H9 (cell line): ENCODE measurements at regions not wholly inside any gene's neighbourhood (a gene's known extent, or its start where the extent isn't known, plus 50 kb on each side); places are given as distances from the start of the nearest gene placed in this dataset.

Experiments used
- DNase-seq: peaks from one replicate; pipeline ENCODE4 v3.0.0-alpha.2; 2017
- H2AFZ ChIP-seq: one replicate; pipeline ENCODE4 v1.6.1; 2013; ENCODE audit warnings: mild to moderate bottlenecking, low read length, control low read depth, moderate library complexity
- H2AK5ac ChIP-seq: 2 replicates; pipeline ENCODE4 v1.6.1; 2013; ENCODE audit warnings: low read length, control low read depth, mixed read lengths; ENCODE audit not compliant: insufficient read length
- H2BK120ac ChIP-seq: one replicate; pipeline ENCODE4 v1.6.1; 2013; ENCODE audit warnings: low read depth, mild to moderate bottlenecking, low read length, control low read depth, inconsistent platforms; ENCODE audit not compliant: poor library complexity, severe bottlenecking
- H2BK12ac ChIP-seq: 2 replicates; pipeline ENCODE4 v1.6.1; 2013; ENCODE audit warnings: low read length, control low read depth, mixed read lengths, low read depth; ENCODE audit not compliant: insufficient read length
- H2BK15ac ChIP-seq: 2 replicates; pipeline ENCODE4 v1.6.1; 2013; ENCODE audit warnings: low read depth, low read length, control low read depth
- H2BK20ac ChIP-seq: one replicate; pipeline ENCODE4 v1.6.1; 2013; ENCODE audit warnings: low read depth, mild to moderate bottlenecking, low read length, control low read depth, inconsistent platforms; ENCODE audit not compliant: poor library complexity, severe bottlenecking
- H2BK5ac ChIP-seq: 2 replicates; pipeline ENCODE4 v1.6.1; 2013; ENCODE audit warnings: low read length, control low read depth, mixed read lengths; ENCODE audit not compliant: insufficient read length
- H3K14ac ChIP-seq: 2 replicates; pipeline ENCODE4 v1.6.1; 2013; ENCODE audit warnings: low read length, control low read depth; ENCODE audit not compliant: insufficient read depth
- H3K18ac ChIP-seq: 2 replicates; pipeline ENCODE4 v1.6.1; 2013; ENCODE audit warnings: low read depth, mild to moderate bottlenecking, mixed read lengths, low read length, control low read depth; ENCODE audit not compliant: insufficient read length
- H3K23ac ChIP-seq: 2 replicates; pipeline ENCODE4 v1.6.1; 2013; ENCODE audit warnings: low read length, control low read depth, mixed read lengths, low read depth; ENCODE audit not compliant: insufficient read length
- H3K23me2 ChIP-seq: 2 replicates; pipeline ENCODE4 v1.6.1; 2013; ENCODE audit warnings: low read depth, mild to moderate bottlenecking, mixed read lengths, low read length, control low read depth; ENCODE audit not compliant: insufficient read length, poor library complexity, severe bottlenecking
- H3K27ac ChIP-seq: 2 replicates; pipeline ENCODE4 v1.5.1; 2013; ENCODE audit warnings: low read length, control low read depth, mixed read lengths, low read depth; ENCODE audit not compliant: insufficient read length
- H3K27me3 ChIP-seq: 2 replicates; pipeline ENCODE4 v1.6.1; 2013; ENCODE audit warnings: low read length, control low read depth, inconsistent platforms; ENCODE audit not compliant: insufficient read depth
- H3K4ac ChIP-seq: 2 replicates; pipeline ENCODE4 v1.6.1; 2013; ENCODE audit warnings: low read depth, mild to moderate bottlenecking, control low read depth, inconsistent platforms, low read length, moderate library complexity
- H3K4me1 ChIP-seq: 2 replicates; pipeline ENCODE4 v1.6.1; 2013; ENCODE audit warnings: low read length, control low read depth, inconsistent platforms; ENCODE audit not compliant: insufficient read depth
- H3K4me2 ChIP-seq: 2 replicates; pipeline ENCODE4 v1.6.1; 2013; ENCODE audit warnings: low read length, control low read depth, mixed read lengths; ENCODE audit not compliant: insufficient read length, insufficient read depth
- H3K56ac ChIP-seq: 2 replicates; pipeline ENCODE4 v1.6.1; 2013; ENCODE audit warnings: low read depth, mild to moderate bottlenecking, mixed read lengths, low read length, control low read depth; ENCODE audit not compliant: insufficient read length
- H3K79me1 ChIP-seq: 2 replicates; pipeline ENCODE4 v1.6.1; 2013; ENCODE audit warnings: low read depth, mild to moderate bottlenecking, moderate library complexity, low read length, control low read depth, inconsistent platforms; ENCODE audit not compliant: insufficient read depth, poor library complexity, severe bottlenecking
- H3K79me2 ChIP-seq: 2 replicates; pipeline ENCODE4 v1.6.1; 2013; ENCODE audit warnings: low read length, control low read depth, inconsistent platforms; ENCODE audit not compliant: insufficient read depth
- H3K9ac ChIP-seq: 2 replicates; pipeline ENCODE4 v1.6.1; 2013; ENCODE audit warnings: low read length, control low read depth, mixed read lengths; ENCODE audit not compliant: insufficient read length; ENCODE audit errors: extremely low read depth
- H3K9me3 ChIP-seq: one replicate; pipeline ENCODE4 v1.6.1; 2013; ENCODE audit warnings: low read depth, low read length, inconsistent platforms; ENCODE audit not compliant: control insufficient read depth
- H3T11ph ChIP-seq: one replicate; pipeline ENCODE4 v1.6.1; 2013; ENCODE audit warnings: mild to moderate bottlenecking, low read length, control low read depth, inconsistent platforms
- H4K20me1 ChIP-seq: one replicate; pipeline ENCODE4 v1.6.1; 2013; ENCODE audit not compliant: control insufficient read depth, insufficient read length, insufficient read depth
- H4K5ac ChIP-seq: 2 replicates; pipeline ENCODE4 v1.6.1; 2013; ENCODE audit warnings: low read depth, mild to moderate bottlenecking, mixed read lengths, low read length, control low read depth; ENCODE audit not compliant: insufficient read length
- H4K8ac ChIP-seq: replicated peaks from 2 replicates; pipeline ENCODE4 v1.6.1; 2013; ENCODE audit warnings: low read length, control low read depth, mixed read lengths, low read depth; ENCODE audit not compliant: insufficient read length
- H4K91ac ChIP-seq: 2 replicates; pipeline ENCODE4 v1.6.1; 2013; ENCODE audit warnings: low read depth, mild to moderate bottlenecking, moderate library complexity, mixed read lengths, low read length, control low read depth; ENCODE audit not compliant: insufficient read length
- H3K27ac Mint-ChIP-seq, 3 experiments: 2 replicates in 2 of 3; 3 replicates in 1 of 3; pipeline ENCODE4 v1.8.0; 2020 to 2021; ENCODE audit warnings: mixed read lengths in 3 of 3, mild to moderate bottlenecking in 1 of 3, moderate library complexity in 1 of 3
- H3K27me3 Mint-ChIP-seq: 2 replicates; pipeline ENCODE4 v1.8.0; 2021; ENCODE audit warnings: low read depth, mild to moderate bottlenecking, moderate library complexity, mixed read lengths
- H3K36me3 Mint-ChIP-seq, 3 experiments: 2 replicates in 2 of 3; 3 replicates in 1 of 3; pipeline ENCODE4 v1.8.0; 2020 to 2021; ENCODE audit warnings: low read depth in 3 of 3, mixed read lengths in 3 of 3; ENCODE audit not compliant: insufficient read depth in 1 of 3
- H3K4me1 Mint-ChIP-seq, 2 experiments: 2 replicates each; pipeline ENCODE4 v1.8.0; 2020; ENCODE audit warnings: mixed read lengths in 2 of 2
- H3K4me3 Mint-ChIP-seq, 2 experiments: 2 replicates in 1 of 2; 3 replicates in 1 of 2; pipeline ENCODE4 v1.8.0; 2020 to 2021; ENCODE audit warnings: mild to moderate bottlenecking in 2 of 2, mixed read lengths in 2 of 2, moderate library complexity in 1 of 2
- H3K9me3 Mint-ChIP-seq, 2 experiments: 2 replicates in 1 of 2; 3 replicates in 1 of 2; pipeline ENCODE4 v1.8.0; 2020; ENCODE audit warnings: mild to moderate bottlenecking in 2 of 2, mixed read lengths in 2 of 2, moderate library complexity in 1 of 2
- WGBS: extraction: QIAGEN DNeasy Blood & Tissue Kit; methylation state at CpG from one replicate; pipeline ENCODE4 v1.1.7; 2013; ENCODE audit warnings: missing lambda C conversion rate, low lambda C conversion rate, mixed read lengths; ENCODE audit not compliant: insufficient read length; ENCODE audit errors: extremely low coverage; 5-methylcytosine and 5-hydroxymethylcytosine counted together
- TF ChIP-seq, protein P1 (sequence below): fragments of 200-600 bp; sonication (generic); conservative IDR thresholded peaks from 3 replicates; pipeline ENCODE4 v1.8.0; 2021; ENCODE audit warnings: antibody characterized with exemption, mild to moderate bottlenecking

DNA sequence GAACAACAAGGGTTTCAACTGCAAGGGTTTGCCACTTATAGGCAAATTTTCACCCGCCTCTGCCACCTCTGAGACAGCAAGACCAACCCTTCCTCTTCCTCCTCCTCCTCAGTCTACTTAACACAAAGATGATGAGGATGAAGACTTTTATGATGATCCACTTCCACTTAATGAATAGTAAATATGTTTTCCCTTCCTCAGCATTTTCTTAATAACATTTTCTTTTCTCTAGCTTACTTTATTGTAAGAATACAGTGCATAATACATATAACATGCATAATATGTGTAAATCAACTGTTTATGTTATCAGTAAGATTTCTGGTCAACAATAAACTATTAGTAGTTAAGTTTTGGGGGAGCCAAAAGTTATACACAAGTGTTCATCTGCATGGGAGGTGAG, 77.4 kb downstream of the KLF15 start:
- no peak for DNase-seq
- Histone ChIP-seq H3K4me2 (no peak overlapping the region), H4K8ac (no peak overlapping the region), H3K23me2 (no peaks in the 10 kb centered on the region), H4K20me1 (no peaks in the 10 kb centered on the region), H3K27me3 (peaks cover 2% of the 10 kb centered on the region; the same call in 1 of the 2 replicates), H3K9me3 (no peaks in the 10 kb centered on the region), H3K79me1 (no peaks in the 10 kb centered on the region), H3K14ac (no peak overlapping the region), H3K56ac (no peak overlapping the region), H2BK15ac (no peak overlapping the region), H2BK12ac (no peak overlapping the region), H2BK120ac (no peak overlapping the region), H3K18ac (no peak overlapping the region), H2BK5ac (no peak overlapping the region), H3K9ac (no peak overlapping the region), H2AK5ac (no peak overlapping the region), H4K91ac (no peak overlapping the region), H4K5ac (no peak overlapping the region), H2AFZ (no peak overlapping the region), H3K23ac (no peak overlapping the region), H3K4me1 (no peaks in the 10 kb centered on the region), H3T11ph (no peak overlapping the region), H3K79me2 (no peaks in the 10 kb centered on the region), H2BK20ac (no peak overlapping the region), H3K27ac (no peak overlapping the region), H3K4ac (no peak overlapping the region)
- no peak overlapping the region for H3K4me3 Mint-ChIP-seq
- H3K4me1 Mint-ChIP-seq: peaks cover 0 to 4% of the 10 kb centered on the region in 2 experiments; a peak in 1 of 4 replicates
- no peak overlapping the region for H3K27ac Mint-ChIP-seq
- H3K36me3 Mint-ChIP-seq: no peaks in the 10 kb centered on the region; a peak in 1 of 7 replicates
- H3K27me3 Mint-ChIP-seq: peaks cover 7% of the 10 kb centered on the region
- TF ChIP-seq, protein P1, sequence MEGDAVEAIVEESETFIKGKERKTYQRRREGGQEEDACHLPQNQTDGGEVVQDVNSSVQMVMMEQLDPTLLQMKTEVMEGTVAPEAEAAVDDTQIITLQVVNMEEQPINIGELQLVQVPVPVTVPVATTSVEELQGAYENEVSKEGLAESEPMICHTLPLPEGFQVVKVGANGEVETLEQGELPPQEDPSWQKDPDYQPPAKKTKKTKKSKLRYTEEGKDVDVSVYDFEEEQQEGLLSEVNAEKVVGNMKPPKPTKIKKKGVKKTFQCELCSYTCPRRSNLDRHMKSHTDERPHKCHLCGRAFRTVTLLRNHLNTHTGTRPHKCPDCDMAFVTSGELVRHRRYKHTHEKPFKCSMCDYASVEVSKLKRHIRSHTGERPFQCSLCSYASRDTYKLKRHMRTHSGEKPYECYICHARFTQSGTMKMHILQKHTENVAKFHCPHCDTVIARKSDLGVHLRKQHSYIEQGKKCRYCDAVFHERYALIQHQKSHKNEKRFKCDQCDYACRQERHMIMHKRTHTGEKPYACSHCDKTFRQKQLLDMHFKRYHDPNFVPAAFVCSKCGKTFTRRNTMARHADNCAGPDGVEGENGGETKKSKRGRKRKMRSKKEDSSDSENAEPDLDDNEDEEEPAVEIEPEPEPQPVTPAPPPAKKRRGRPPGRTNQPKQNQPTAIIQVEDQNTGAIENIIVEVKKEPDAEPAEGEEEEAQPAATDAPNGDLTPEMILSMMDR: no peak
- H3K9me3 Mint-ChIP-seq: peaks cover 0 to 4% of the 10 kb centered on the region in 2 experiments; a peak in 1 of 5 replicates
- WGBS: no CpG with 5 or more reads among the region's 1 CpG
